Mesothelial cell of epicardium (in vitro differentiated cells): ENCODE measurements at regions not wholly inside any gene's neighbourhood (a gene's known extent, or its start where the extent isn't known, plus 50 kb on each side); places are given as distances from the start of the nearest gene placed in this dataset.

Experiments
- DNase-seq, 2 experiments: peaks; one replicate each; pipeline ENCODE4 v3.0.0; 2021; ENCODE audit warnings: low spot score in 2 of 2; ENCODE audit not compliant: unreplicated experiment in 2 of 2
- H3K27ac Mint-ChIP-seq: 2 replicates; pipeline ENCODE4 v1.8.0; 2021; ENCODE audit warnings: mixed read lengths
- H3K27me3 Mint-ChIP-seq: 2 replicates; pipeline ENCODE4 v1.8.0; 2021; ENCODE audit warnings: low read depth, mixed read lengths
- H3K36me3 Mint-ChIP-seq: 2 replicates; pipeline ENCODE4 v1.8.0; 2021; ENCODE audit warnings: mixed read lengths
- H3K4me1 Mint-ChIP-seq: 2 replicates; pipeline ENCODE4 v1.8.0; 2021; ENCODE audit warnings: mixed read lengths
- H3K4me3 Mint-ChIP-seq: 2 replicates; pipeline ENCODE4 v1.8.0; 2021; ENCODE audit warnings: mild to moderate bottlenecking, moderate library complexity, mixed read lengths
- H3K9me3 Mint-ChIP-seq: 2 replicates; pipeline ENCODE4 v1.8.0; 2021; ENCODE audit warnings: mixed read lengths
- TF ChIP-seq, protein P1 (sequence below): fragments of 200-600 bp; sonication (generic); IDR thresholded peaks from one replicate; pipeline ENCODE4 v1.5.0; 2021; ENCODE audit warnings: antibody characterized with exemption; ENCODE audit not compliant: unreplicated experiment

DNA sequence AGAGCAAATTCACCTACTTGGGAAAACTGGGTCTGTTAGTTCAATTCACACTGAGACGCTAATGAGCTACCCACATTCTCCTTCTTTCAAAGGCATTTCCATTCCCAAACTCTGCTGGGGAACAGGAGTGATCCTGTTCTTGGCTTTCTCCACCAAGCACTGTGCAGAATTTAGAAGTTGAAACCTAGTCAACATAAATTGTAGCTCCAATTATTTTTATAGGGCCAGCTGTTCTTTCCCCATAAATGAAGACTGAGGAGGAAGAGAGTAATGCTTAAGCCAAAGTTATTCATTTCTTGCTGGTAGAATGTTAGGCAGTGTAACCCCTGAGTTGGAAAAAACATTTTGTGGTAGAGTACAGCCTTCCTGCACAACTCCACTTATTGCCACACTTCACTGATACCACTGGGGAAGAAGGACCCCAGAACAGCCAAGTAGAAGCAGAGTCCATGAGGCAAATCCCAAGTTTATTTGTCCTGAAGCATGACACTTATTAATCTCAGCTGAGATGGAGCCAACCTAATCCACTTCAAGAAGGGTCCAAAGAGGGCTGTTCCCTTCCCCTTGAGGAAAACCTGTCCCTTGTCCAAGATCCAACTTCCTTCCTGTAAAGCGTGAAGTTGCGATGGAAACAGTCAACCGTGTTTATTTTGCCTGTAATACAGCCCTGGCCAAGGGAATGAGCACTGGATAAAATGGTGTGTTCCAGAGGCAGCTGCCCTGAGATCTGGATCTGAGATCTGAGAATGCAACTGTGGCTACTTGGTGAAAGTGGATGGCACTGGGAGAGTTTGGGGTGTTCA, 151.8 kb downstream of the TBX5 start:
- DNase-seq, result no peak
- Mint-ChIP-seq H3K9me3 (peaks cover 6% of the 10 kb centered on the region), H3K4me3 (no peak overlapping the region), H3K4me1 (no peaks in the 10 kb centered on the region), H3K27me3 (peaks cover 25% of the 10 kb centered on the region), H3K27ac (no peak overlapping the region), H3K36me3 (no peaks in the 10 kb centered on the region)
- TF ChIP-seq, protein P1, sequence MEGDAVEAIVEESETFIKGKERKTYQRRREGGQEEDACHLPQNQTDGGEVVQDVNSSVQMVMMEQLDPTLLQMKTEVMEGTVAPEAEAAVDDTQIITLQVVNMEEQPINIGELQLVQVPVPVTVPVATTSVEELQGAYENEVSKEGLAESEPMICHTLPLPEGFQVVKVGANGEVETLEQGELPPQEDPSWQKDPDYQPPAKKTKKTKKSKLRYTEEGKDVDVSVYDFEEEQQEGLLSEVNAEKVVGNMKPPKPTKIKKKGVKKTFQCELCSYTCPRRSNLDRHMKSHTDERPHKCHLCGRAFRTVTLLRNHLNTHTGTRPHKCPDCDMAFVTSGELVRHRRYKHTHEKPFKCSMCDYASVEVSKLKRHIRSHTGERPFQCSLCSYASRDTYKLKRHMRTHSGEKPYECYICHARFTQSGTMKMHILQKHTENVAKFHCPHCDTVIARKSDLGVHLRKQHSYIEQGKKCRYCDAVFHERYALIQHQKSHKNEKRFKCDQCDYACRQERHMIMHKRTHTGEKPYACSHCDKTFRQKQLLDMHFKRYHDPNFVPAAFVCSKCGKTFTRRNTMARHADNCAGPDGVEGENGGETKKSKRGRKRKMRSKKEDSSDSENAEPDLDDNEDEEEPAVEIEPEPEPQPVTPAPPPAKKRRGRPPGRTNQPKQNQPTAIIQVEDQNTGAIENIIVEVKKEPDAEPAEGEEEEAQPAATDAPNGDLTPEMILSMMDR, result no peak

DNA sequence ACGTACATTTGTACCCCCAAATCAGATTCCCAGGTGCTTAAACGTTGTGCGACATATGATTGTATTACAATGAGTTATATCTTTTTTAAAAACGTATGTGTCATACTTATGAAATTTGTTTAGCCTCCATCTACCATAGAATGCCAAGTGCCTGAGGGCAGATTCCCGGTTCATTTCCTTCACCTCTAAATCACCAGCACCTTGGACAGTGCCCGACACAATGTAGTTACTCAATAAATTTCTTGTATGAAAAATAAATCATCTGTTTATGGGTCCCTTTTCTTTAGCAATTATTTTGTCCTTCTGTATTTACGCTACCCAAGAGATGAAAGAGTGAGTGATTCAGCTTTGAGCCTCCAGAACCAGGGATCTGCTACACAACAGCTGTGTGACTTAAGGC, 157.4 kb downstream of the TBX5 start:
- Mint-ChIP-seq H3K4me1 (peaks cover 5% of the 10 kb centered on the region), H3K36me3 (no peaks in the 10 kb centered on the region), H3K27ac (no peak overlapping the region), H3K27me3 (peaks cover 35% of the 10 kb centered on the region), H3K4me3 (no peak overlapping the region), H3K9me3 (no peaks in the 10 kb centered on the region)
- DNase-seq, result no peak
- TF ChIP-seq, protein P1, result no peak

DNA sequence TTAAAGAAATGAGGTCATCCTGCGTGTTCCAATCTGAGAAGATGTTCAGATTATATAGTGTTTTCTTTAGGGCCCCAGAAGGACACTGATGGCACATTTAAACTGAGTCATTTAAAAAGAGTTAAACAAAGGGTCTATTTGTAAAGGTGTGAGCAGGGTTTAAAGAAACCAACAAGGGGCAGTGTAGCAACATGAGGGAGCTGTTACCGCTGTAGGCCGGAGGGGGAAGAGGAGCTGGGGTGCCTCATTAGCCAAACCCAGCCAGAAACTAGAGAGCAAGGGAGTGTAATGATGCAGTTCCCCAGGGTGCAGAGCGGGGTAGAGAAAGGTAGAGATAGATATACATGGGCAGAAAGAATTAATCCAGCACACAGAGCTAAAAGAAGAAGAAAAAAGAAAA, 160.4 kb downstream of the TBX5 start:
- Mint-ChIP-seq H3K27ac (no peak overlapping the region), H3K9me3 (no peaks in the 10 kb centered on the region), H3K4me1 (peaks cover 14% of the 10 kb centered on the region), H3K27me3 (peaks cover 29% of the 10 kb centered on the region), H3K36me3 (no peaks in the 10 kb centered on the region), H3K4me3 (no peak overlapping the region)
- no peak for DNase-seq
- TF ChIP-seq, protein P1, result no peak

DNA sequence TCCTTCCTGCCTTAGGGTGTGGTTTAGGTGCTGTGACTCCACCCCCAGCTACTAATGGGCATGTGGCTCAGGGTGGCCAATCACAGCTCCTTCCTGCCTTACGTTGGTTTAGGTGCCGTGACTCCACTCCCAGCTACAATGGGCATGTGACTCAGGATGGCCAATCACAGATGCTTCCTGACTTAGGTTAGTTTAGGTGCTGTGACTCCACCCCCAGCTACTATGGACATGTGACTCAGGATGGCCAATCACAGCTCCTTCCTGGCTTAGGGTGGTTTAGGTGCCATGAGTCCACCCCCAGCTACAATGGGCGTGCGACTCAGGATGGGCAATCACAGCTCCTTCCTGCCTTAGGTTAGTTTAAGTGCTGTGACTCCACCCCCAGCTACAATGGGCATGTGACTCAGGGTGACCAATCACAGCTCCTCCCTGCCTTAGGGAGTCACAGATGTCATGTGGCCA, 163.9 kb downstream of the TBX5 start:
- H3K36me3 Mint-ChIP-seq, result no peaks in the 10 kb centered on the region
- TF ChIP-seq, protein P1, result no peak
- peaks cover 29% of the 10 kb centered on the region for H3K27me3 Mint-ChIP-seq
- no peak overlapping the region for H3K27ac Mint-ChIP-seq
- H3K4me3 Mint-ChIP-seq, result no peak overlapping the region
- no peaks in the 10 kb centered on the region for H3K9me3 Mint-ChIP-seq
- peaks cover 45% of the 10 kb centered on the region for H3K4me1 Mint-ChIP-seq
- DNase-seq, result no peak

DNA sequence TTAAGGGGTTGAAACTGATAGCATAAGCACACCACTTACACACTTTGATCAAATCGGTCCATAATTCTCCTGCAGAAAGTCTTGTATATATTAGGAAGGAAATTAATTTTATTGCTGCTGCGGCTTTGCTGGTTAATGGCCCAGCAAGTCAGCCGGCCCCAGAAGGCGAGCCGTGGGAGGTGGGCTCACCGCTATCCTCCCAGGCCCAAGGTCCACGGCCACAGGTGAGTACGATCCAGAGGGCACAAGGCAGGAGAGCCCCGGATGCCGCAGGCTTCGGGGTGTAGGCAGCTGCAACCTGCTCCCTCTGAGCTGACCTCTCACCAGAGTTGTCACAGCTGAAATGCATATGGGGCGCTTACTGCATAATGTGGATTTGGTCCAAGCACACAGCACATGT, 165.7 kb downstream of the TBX5 start:
- H3K27me3 Mint-ChIP-seq, result peaks cover 23% of the 10 kb centered on the region
- no peak for DNase-seq
- peaks cover 47% of the 10 kb centered on the region for H3K4me1 Mint-ChIP-seq
- TF ChIP-seq, protein P1, result no peak
- no peak overlapping the region for H3K4me3 Mint-ChIP-seq
- H3K9me3 Mint-ChIP-seq, result no peaks in the 10 kb centered on the region
- H3K27ac Mint-ChIP-seq, result no peak overlapping the region
- no peaks in the 10 kb centered on the region for H3K36me3 Mint-ChIP-seq
